HFF-Myc (cell line): ENCODE measurements at regions not wholly inside any gene's neighbourhood (a gene's known extent, or its start where the extent isn't known, plus 50 kb on each side); places are given as distances from the start of the nearest gene placed in this dataset.

Experiments used
- DNase-seq: peaks from one replicate; pipeline ENCODE4 v3.0.0-alpha.2; 2011; ENCODE audit warnings: low read depth; ENCODE audit errors: extremely low read depth
- H3K4me3 ChIP-seq: replicated peaks from 2 replicates; pipeline ENCODE4 v1.5.1; 2011; ENCODE audit warnings: low read depth, mild to moderate bottlenecking, control low read depth, low read length
- TF ChIP-seq, protein P1 (sequence below): IDR thresholded peaks from 2 replicates; pipeline ENCODE4 v1.5.1; 2012; ENCODE audit warnings: mild to moderate bottlenecking, low read depth, low read length, control low read depth; ENCODE audit errors: missing control alignments

DNA sequence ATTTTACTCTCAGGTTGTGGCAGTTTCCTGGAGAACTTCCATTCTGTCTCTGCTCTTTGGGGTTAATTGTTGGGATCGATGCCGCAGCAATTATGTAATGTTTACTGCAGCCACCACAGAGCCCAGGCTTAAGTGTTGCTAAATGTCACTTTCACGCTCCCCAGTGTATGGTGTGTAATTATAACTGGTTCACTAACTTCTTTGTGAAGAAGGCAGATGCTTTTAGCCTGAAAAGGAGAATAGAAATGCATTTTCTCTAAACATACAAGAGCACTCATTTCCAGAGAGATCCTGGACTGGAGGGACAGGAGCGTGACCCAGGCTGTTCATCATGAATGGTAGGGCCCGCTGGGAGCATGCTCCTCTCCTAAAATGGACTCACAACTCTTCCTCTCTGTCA, 132.2 kb upstream of the PLET1 start:
- TF ChIP-seq, protein P1, sequence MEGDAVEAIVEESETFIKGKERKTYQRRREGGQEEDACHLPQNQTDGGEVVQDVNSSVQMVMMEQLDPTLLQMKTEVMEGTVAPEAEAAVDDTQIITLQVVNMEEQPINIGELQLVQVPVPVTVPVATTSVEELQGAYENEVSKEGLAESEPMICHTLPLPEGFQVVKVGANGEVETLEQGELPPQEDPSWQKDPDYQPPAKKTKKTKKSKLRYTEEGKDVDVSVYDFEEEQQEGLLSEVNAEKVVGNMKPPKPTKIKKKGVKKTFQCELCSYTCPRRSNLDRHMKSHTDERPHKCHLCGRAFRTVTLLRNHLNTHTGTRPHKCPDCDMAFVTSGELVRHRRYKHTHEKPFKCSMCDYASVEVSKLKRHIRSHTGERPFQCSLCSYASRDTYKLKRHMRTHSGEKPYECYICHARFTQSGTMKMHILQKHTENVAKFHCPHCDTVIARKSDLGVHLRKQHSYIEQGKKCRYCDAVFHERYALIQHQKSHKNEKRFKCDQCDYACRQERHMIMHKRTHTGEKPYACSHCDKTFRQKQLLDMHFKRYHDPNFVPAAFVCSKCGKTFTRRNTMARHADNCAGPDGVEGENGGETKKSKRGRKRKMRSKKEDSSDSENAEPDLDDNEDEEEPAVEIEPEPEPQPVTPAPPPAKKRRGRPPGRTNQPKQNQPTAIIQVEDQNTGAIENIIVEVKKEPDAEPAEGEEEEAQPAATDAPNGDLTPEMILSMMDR = no peak
- H3K4me3 ChIP-seq = no peak overlapping the region
- DNase-seq = no peak

DNA sequence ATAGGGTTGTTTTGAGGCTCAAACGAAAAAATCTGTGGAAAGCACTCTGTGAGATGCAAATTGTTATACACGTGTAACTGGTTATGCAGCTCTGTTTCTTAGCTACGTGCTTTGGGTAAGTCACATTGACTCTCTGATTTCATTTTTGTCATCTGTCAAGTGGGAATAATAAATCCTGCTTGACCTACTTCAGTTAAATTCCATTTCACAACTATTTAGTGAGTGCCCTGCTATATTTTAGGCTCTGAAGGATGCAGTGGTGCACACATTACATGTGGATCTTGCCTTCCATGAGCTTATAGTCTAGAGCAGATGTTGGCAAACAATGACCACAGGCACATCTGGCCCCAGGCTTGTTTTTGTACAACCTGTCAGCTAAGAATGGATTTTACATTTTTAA, 133.6 kb upstream of the PLET1 start:
- DNase-seq = no peak
- H3K4me3 ChIP-seq = no peak overlapping the region
- TF ChIP-seq, protein P1 = no peak

DNA sequence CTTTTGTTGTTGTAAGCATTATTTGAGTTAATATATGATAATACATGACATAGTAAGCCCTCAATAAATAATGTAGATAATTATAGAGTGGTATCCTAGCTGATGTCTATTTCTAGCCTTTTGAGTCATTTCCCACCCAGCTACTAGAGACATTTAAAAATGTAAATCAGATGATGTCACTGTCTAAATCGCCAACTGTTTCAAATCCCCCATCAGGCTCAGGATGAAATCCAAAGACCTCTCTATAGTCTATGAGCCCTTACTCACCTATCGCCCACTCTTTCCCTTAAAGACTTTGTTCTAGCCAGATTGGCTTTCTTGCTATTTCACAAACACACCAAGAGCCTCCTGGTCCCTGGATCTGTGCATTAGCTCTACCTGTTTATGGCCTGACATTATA, 135.4 kb upstream of the PLET1 start:
- TF ChIP-seq, protein P1 = no peak
- no peak overlapping the region for H3K4me3 ChIP-seq
- no peak for DNase-seq

DNA sequence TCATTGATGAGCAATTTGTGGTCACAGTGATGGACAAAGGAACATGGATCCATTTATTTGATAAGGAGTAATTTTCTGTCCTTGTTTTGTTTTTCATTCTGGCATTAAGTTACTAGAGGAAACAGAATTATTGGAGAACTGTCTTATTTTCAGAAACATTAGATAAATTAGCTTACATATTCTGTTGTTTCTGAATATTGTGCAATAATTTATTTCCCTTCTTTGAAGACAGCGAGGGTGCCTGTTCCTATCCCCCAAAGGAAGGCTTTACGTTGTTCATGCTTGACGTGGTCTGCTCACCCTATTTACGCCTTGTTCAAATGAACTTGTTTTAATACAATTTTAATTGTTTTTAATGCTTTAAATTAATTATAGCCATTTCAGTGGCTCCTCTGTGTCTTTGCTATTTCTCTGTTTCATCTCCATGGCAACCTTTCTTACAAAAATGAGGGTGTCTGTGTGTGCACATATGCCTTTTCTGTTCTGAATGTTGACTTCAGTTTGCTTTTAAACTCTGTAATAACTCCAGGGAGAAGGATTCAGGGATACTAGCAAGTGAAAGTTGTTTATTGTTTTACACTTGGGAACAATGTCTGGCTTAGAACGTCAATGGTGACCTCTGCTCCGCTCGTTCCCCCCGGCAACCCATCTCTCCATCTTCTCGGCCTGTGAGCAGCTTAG, 138.3 kb upstream of the PLET1 start:
- no peak overlapping the region for H3K4me3 ChIP-seq
- DNase-seq = no peak
- TF ChIP-seq, protein P1 = no peak

DNA sequence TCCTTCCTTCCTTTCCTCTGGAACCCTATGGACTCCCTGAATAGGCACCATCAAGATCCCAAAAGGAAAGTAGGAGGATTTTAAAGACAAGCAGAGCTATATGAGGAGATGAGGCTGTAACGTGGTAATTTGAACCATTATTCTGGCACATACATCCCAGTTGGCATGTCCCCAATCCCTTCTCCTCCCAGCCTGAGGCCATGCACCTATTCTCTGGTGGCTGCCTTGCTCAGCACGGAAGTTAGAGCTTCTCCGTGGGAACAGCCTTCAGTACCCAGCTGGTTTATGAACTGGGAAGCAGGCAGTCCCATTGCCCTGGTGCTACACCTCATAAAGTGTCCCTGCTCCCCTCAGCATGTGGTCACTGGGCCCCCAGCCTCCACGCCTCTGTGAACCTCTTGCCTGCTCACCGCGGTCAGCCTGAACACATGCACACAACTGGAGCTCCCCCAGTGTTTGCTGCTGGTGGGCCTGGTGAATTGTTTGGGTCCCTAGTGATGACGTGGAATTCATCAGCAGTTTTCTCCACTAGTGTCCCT, 139.9 kb upstream of the PLET1 start:
- TF ChIP-seq, protein P1 = no peak
- no peak for DNase-seq
- no peak overlapping the region for H3K4me3 ChIP-seq

DNA sequence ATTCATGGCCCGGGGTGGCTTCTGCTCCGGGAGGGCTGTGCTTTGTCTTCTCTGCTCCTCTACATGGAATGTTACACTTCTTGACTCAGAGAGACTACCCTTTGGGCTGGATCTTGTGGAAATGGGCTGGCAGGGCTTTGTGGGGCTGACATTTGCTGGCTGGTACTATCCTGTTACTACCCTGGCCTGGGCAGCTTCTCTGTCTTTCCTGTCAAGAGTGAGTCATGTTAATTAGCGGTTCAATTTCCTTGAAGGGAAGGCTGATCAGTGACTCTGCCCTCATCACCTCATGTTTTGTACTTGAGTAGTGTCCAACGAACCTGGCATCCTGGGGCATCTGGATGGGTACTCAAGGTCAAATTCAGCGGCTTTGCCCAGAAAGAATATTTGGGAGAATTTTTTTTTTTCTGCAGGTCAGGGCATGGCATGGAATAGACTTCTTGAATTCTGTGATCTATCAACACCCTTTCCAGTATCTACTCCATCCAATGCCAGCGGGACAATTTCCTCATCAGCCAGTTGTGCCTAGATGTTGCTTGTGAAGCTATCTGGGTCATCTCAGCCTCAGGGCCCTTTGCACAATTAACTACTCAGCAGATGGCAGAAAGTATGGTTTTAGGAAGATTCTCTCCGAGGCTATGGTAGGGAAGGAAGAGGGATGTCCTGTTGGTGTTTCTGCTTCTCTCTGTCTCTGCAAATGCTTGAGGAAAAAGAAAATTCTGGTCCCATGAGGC, 140.5 kb upstream of the PLET1 start:
- H3K4me3 ChIP-seq = no peak overlapping the region
- TF ChIP-seq, protein P1 = no peak
- DNase-seq = no peak
